Right atrium auricular region (tissue), 2 donors: ENCODE measurements at regions not wholly inside any gene's neighbourhood (a gene's known extent, or its start where the extent isn't known, plus 50 kb on each side); places are given as distances from the start of the nearest gene placed in this dataset.

Source experiments
- DNase-seq: peaks from one replicate; pipeline ENCODE4 v3.0.0-alpha.2; 2019; ENCODE audit warnings: low spot score
- H3K27ac ChIP-seq, 2 donors: fragments of 200-600 bp; sonication (generic); 1 replicate in 1 of 2; 2 replicates in 1 of 2; pipeline ENCODE4 v1.5.1; 2016 to 2019
- H3K27me3 ChIP-seq, 2 donors: fragments of 200-600 bp; sonication (generic); one replicate each; pipeline versions ENCODE4 v1.5.1 to v1.6.0; 2017 to 2019
- H3K36me3 ChIP-seq: fragments of 200-600 bp; sonication (generic); one replicate; pipeline ENCODE4 v1.5.1; 2016
- H3K4me1 ChIP-seq, 2 donors: fragments of 200-600 bp; sonication (generic); one replicate each; pipeline versions ENCODE4 v1.5.1 to v1.6.0; 2017 to 2019
- H3K4me3 ChIP-seq, 2 donors: fragments of 200-600 bp; sonication (generic); 1 replicate in 1 of 2; 2 replicates in 1 of 2; pipeline ENCODE4 v1.5.1; 2017 to 2019; ENCODE audit warnings: mild to moderate bottlenecking in 1 of 2, moderate library complexity in 1 of 2
- H3K9me3 ChIP-seq, 2 donors: fragments of 200-600 bp; sonication (generic); one replicate each; pipeline ENCODE4 v1.5.1; 2019
- CTCF ChIP-seq, 2 donors: fragments of 200-600 bp; sonication (generic); IDR thresholded peaks; one replicate each; pipeline ENCODE4 v1.5.1; 2019; ENCODE audit warnings: antibody characterized with exemption in 2 of 2

GRCh38 chr2:173672573-173673340 lies 292.4 kb downstream of the SP3 start:
- H3K4me3 ChIP-seq: no peak overlapping the region
- no peaks in the 10 kb centered on the region for H3K36me3 ChIP-seq
- H3K4me1 ChIP-seq: no peaks in the 10 kb centered on the region
- H3K27ac ChIP-seq: no peak overlapping the region
- no peaks in the 10 kb centered on the region for H3K27me3 ChIP-seq
- DNase-seq: no peak
- peaks cover 0 to 6% of the 10 kb centered on the region in 2 donors for H3K9me3 ChIP-seq
- no peak for TF ChIP-seq CTCF (IDR thresholded peaks at IDR 0.05)

GRCh38 chr2:173673640-173674039 lies 291.5 kb downstream of the SP3 start:
- Histone ChIP-seq H3K4me1 (no peaks in the 10 kb centered on the region), H3K4me3 (no peak overlapping the region), H3K36me3 (no peaks in the 10 kb centered on the region), H3K27me3 (no peaks in the 10 kb centered on the region), H3K27ac (no peak overlapping the region), H3K9me3 (peaks cover 0 to 6% of the 10 kb centered on the region in 2 donors)
- no peak for DNase-seq
- no peak for TF ChIP-seq CTCF (IDR thresholded peaks at IDR 0.05)

- H3K4me1 ChIP-seq: no peaks in the 10 kb centered on the region
- no peak for TF ChIP-seq CTCF (IDR thresholded peaks at IDR 0.05)
- no peaks in the 10 kb centered on the region for H3K27me3 ChIP-seq
- no peak for DNase-seq
- no peak overlapping the region for H3K27ac ChIP-seq
- H3K4me3 ChIP-seq: no peak overlapping the region
- no peaks in the 10 kb centered on the region for H3K36me3 ChIP-seq
- H3K9me3 ChIP-seq: peaks cover 3 to 6% of the 10 kb centered on the region in 2 donors
Observed at GRCh38 chr2:173676647-173677046, 288.5 kb downstream of the SP3 start.

GRCh38 chr2:173678186-173678585 lies 287.0 kb downstream of the SP3 start:
- peaks cover 3 to 6% of the 10 kb centered on the region in 2 donors for H3K9me3 ChIP-seq
- DNase-seq: no peak
- H3K4me3 ChIP-seq: no peak overlapping the region
- no peaks in the 10 kb centered on the region for H3K4me1 ChIP-seq
- no peaks in the 10 kb centered on the region for H3K27me3 ChIP-seq
- no peak overlapping the region for H3K27ac ChIP-seq
- H3K36me3 ChIP-seq: no peaks in the 10 kb centered on the region
- no peak for TF ChIP-seq CTCF (IDR thresholded peaks at IDR 0.05)

- peaks cover 3 to 6% of the 10 kb centered on the region in 2 donors for H3K9me3 ChIP-seq
- H3K4me1 ChIP-seq: no peaks in the 10 kb centered on the region
- no peaks in the 10 kb centered on the region for H3K36me3 ChIP-seq
- DNase-seq: no peak
- H3K27ac ChIP-seq: no peak overlapping the region
- no peaks in the 10 kb centered on the region for H3K27me3 ChIP-seq
- no peak overlapping the region for H3K4me3 ChIP-seq
- no peak for TF ChIP-seq CTCF (IDR thresholded peaks at IDR 0.05)
Observed at GRCh38 chr2:173680574-173680973, 284.6 kb downstream of the SP3 start.
